ENCODE measurements at regions not wholly inside any gene's neighbourhood (a gene's known extent, or its start where the extent isn't known, plus 50 kb on each side); places are given as distances from the start of the nearest gene placed in this dataset.

- Histone ChIP-seq H3K27ac (no peak overlapping the region), H3K27me3 (replicated peaks; ENCODE audit: insufficient read depth) (no peaks in the 10 kb centered on the region), H3K36me3 (no peaks in the 10 kb centered on the region), H3K4me3 (no peak overlapping the region), H3K9me3 (no peaks in the 10 kb centered on the region), H3K4me1 (replicated peaks) (no peaks in the 10 kb centered on the region)
- TF ChIP-seq CTCF (IDR thresholded peaks at IDR 0.05) = no peak
- TF ChIP-seq POLR2AphosphoS5 (IDR thresholded peaks at IDR 0.05) = no peak
- TF ChIP-seq POLR2A (IDR thresholded peaks at IDR 0.05) = no peak
- intact Hi-C loops (cut with DNase I) = no loop called here
- 92% methylated on average over 6 of the region's 6 CpGs for WGBS
- DNase-seq (ENCODE audit: low spot score) = no peak
Observed at GRCh38 chr11:119784421-119784820, 55.4 kb upstream of the NECTIN1 start.

DNA sequence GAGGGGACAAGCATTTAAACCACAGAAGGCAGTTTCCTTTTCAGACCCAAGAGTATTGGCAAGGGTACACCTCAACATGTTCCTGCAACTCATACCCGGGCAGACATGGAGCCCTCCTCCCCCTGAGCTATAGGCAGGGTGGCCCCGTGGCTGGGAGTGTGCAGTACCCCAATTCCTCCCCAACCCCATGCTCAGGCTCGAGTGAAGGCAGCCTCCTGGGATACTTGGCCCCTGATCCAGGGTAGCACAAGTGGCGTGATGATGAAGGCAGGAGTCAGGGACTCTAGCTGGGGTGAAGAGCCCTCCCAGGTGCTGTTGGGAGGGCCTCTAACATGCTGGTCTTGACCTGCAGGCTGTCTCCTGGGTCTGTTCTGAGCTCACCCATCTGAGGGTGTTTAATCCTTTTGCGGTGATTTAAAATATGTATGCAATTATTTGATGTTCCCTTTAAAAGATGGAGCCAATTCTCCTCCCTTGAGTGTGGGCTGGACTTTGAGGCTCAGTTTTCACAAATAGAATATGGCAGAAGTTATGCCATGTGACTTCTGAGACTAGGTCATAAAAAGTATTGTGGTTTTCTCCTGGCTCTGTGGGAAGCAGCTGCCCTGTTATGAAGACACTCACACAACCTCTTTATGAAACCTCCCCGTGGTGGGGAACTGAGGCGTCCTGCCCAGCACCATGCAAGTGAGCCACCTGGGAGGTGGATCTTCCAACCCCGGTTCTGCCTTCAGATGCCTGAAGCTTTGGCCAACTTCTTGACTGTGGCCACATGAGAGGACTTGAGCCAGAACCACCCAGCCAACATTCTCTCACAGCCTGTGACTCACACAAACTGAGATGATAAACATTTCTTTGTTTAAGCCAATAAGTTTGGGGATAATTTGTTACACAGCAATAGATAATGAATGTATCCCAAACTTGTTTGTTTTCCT, 54.7 kb upstream of the NECTIN1 start:
- Histone ChIP-seq H3K27ac (no peak overlapping the region), H3K36me3 (no peaks in the 10 kb centered on the region), H3K4me3 (no peak overlapping the region), H3K27me3 (replicated peaks; ENCODE audit: insufficient read depth) (no peaks in the 10 kb centered on the region), H3K4me1 (replicated peaks) (no peaks in the 10 kb centered on the region), H3K9me3 (no peaks in the 10 kb centered on the region)
- TF ChIP-seq POLR2A (IDR thresholded peaks at IDR 0.05) (no peak), CTCF (IDR thresholded peaks at IDR 0.05) (no peak), POLR2AphosphoS5 (IDR thresholded peaks at IDR 0.05) (no peak)
- no peak for DNase-seq (ENCODE audit: low spot score)
- WGBS = 87% methylated on average over 8 of the region's 8 CpGs
- intact Hi-C loops (cut with DNase I) = no loop called here

GRCh38 chr11:119782739-119783072, 53.7 kb upstream of the NECTIN1 start:
- Histone ChIP-seq H3K9me3 (no peaks in the 10 kb centered on the region), H3K27me3 (replicated peaks; ENCODE audit: insufficient read depth) (no peaks in the 10 kb centered on the region), H3K27ac (no peak overlapping the region), H3K4me1 (replicated peaks) (no peaks in the 10 kb centered on the region), H3K36me3 (no peaks in the 10 kb centered on the region), H3K4me3 (no peak overlapping the region)
- no peak for DNase-seq (ENCODE audit: low spot score)
- intact Hi-C loops (cut with DNase I) = no loop called here
- WGBS = 73% methylated on average over 6 of the region's 6 CpGs
- TF ChIP-seq CTCF (IDR thresholded peaks at IDR 0.05) (no peak), POLR2AphosphoS5 (IDR thresholded peaks at IDR 0.05) (no peak), POLR2A (IDR thresholded peaks at IDR 0.05) (no peak)

- Histone ChIP-seq H3K9me3 (no peaks in the 10 kb centered on the region), H3K4me3 (no peak overlapping the region), H3K4me1 (replicated peaks) (no peaks in the 10 kb centered on the region), H3K27me3 (replicated peaks; ENCODE audit: insufficient read depth) (no peaks in the 10 kb centered on the region), H3K36me3 (no peaks in the 10 kb centered on the region), H3K27ac (no peak overlapping the region)
- no peak for DNase-seq (ENCODE audit: low spot score)
- WGBS = 81% methylated on average over 19 of the region's 19 CpGs
- intact Hi-C loops (cut with DNase I) = no loop called here
- TF ChIP-seq POLR2A (IDR thresholded peaks at IDR 0.05) (no peak), POLR2AphosphoS5 (IDR thresholded peaks at IDR 0.05) (no peak), CTCF (IDR thresholded peaks at IDR 0.05) (no peak)
Observed at GRCh38 chr11:119782006-119782738, 53.2 kb upstream of the NECTIN1 start.

Measured in prostate gland (tissue), 2 donors.